Caco-2 (cell line): ENCODE measurements at regions not wholly inside any gene's neighbourhood (a gene's known extent, or its start where the extent isn't known, plus 50 kb on each side); places are given as distances from the start of the nearest gene placed in this dataset.

Source experiments
- BruUV-seq: library from RNA; stranded (reverse); fragments of 400-500 nt; replicated peaks from 2 replicates; lab custom pipeline; 2021; lab: Mats Ljungman, UMichigan
- CTCF ChIA-PET: fragments of 300-600 bp; sonication (Branson Sonifier 250); formaldehyde crosslinking; loops from one replicate; lab custom pipeline; 2022; ENCODE audit warnings: antibody characterized with exemption; lab: Charles Lee
- POLR2A ChIA-PET: fragments of 300-600 bp; sonication (Branson Sonifier 250); formaldehyde crosslinking; loops from one replicate; lab custom pipeline; 2022; ENCODE audit warnings: antibody characterized with exemption; lab: Charles Lee
- DNase-seq, 2 experiments: peaks; one replicate each; pipeline versions ENCODE4 v3.0.0 to v3.0.0-alpha.2; 2020 to 2022
- H3K27me3 ChIP-seq: replicated peaks from 2 replicates; pipeline ENCODE4 v1.6.0; 2011; ENCODE audit warnings: low read length; ENCODE audit not compliant: control insufficient read depth, insufficient read depth
- H3K36me3 ChIP-seq: 2 replicates; pipeline ENCODE4 v1.5.1; 2011; ENCODE audit warnings: low read length; ENCODE audit not compliant: control insufficient read depth, insufficient read depth
- H3K4me1 ChIP-seq: fragments of 250-450 bp; sonication (Bioruptor Pico); 2 replicates; pipeline ENCODE4 v1.5.1; 2020; ENCODE audit warnings: mild to moderate bottlenecking
- H3K4me3 ChIP-seq: 2 replicates; pipeline ENCODE4 v1.5.1; 2011; ENCODE audit warnings: low read depth, mild to moderate bottlenecking, control low read depth, low read length
- H3K9me3 ChIP-seq: fragments of 250-450 bp; sonication (Bioruptor Pico); 2 replicates; pipeline ENCODE4 v1.5.1; 2020; ENCODE audit warnings: mild to moderate bottlenecking, moderate library complexity
- H3K27ac Mint-ChIP-seq: one replicate; pipeline ENCODE4 v1.8.0; 2022; ENCODE audit warnings: mixed read lengths; ENCODE audit not compliant: unreplicated experiment
- H3K27me3 Mint-ChIP-seq: one replicate; pipeline ENCODE4 v1.8.0; 2022; ENCODE audit warnings: mixed read lengths; ENCODE audit not compliant: insufficient read depth, unreplicated experiment
- H3K36me3 Mint-ChIP-seq: one replicate; pipeline ENCODE4 v1.8.0; 2022; ENCODE audit warnings: mild to moderate bottlenecking, mixed read lengths; ENCODE audit not compliant: insufficient read depth, unreplicated experiment
- H3K4me1 Mint-ChIP-seq: one replicate; pipeline ENCODE4 v1.8.0; 2022; ENCODE audit warnings: low read depth, mixed read lengths; ENCODE audit not compliant: unreplicated experiment
- H3K4me3 Mint-ChIP-seq: one replicate; pipeline ENCODE4 v1.8.0; 2022; ENCODE audit warnings: mild to moderate bottlenecking, moderate library complexity, mixed read lengths; ENCODE audit not compliant: unreplicated experiment
- H3K9me3 Mint-ChIP-seq: one replicate; pipeline ENCODE4 v1.8.0; 2022; ENCODE audit warnings: mixed read lengths; ENCODE audit not compliant: unreplicated experiment
- intact Hi-C: fragments of 100-400 bp; cut with micrococcal nuclease; formaldehyde crosslinking; loops from one replicate; pipeline ENCODE4 v1.10.0; 2022; ENCODE audit not compliant: unreplicated experiment
- TF ChIP-seq, protein P1 (sequence below), 2 experiments: fragments of 200-600 bp in 1 of 2; IDR thresholded peaks; 1 replicate in 1 of 2; 2 replicates in 1 of 2; pipeline versions ENCODE4 v1.5.1 to v1.8.0; 2011 to 2022; ENCODE audit warnings: antibody characterized with exemption in 1 of 2, control low read depth in 1 of 2, inconsistent platforms in 1 of 2, low read depth in 1 of 2, low read length in 1 of 2, mild to moderate bottlenecking in 1 of 2, moderate library complexity in 1 of 2; ENCODE audit not compliant: insufficient read depth in 1 of 2, severe bottlenecking in 1 of 2, unreplicated experiment in 1 of 2

DNA sequence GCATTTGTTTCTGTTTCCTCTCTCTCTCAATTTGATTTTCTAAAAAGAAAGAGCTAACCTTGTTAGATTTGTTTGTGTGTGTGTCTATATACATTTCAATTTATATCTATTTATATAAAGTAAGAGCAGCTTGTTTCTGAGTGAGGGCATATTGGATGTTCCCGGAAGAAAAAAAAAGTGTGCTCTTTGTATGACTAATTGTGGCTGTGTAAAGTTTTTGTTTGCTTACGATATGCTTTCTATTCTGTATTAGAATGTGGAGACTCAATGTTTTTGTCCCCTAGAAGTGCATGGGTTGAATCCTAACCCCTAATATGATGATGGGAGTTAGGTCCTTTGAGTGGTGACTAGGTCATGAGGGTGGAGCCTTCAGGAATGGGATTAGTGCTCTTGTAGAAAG lies 66.6 kb upstream of the C1QTNF9B start:
- Mint-ChIP-seq H3K36me3 (no peaks in the 10 kb centered on the region), H3K4me1 (peaks cover 13% of the 10 kb centered on the region), H3K4me3 (no peak overlapping the region), H3K27me3 (no peaks in the 10 kb centered on the region), H3K27ac (no peak overlapping the region), H3K9me3 (no peaks in the 10 kb centered on the region)
- POLR2A ChIA-PET: interaction anchor here (0.6 kb wide), 1 partner anchor 45 kb away, joined by 3 read pairs; no protein-coding TSS in a partner anchor
- Histone ChIP-seq H3K9me3 (no peaks in the 10 kb centered on the region), H3K27me3 (no peaks in the 10 kb centered on the region), H3K36me3 (no peaks in the 10 kb centered on the region), H3K4me1 (peaks cover 13% of the 10 kb centered on the region), H3K4me3 (no peak overlapping the region)
- intact Hi-C loops: no loop called here
- CTCF ChIA-PET: no interaction called here
- TF ChIP-seq, protein P1, sequence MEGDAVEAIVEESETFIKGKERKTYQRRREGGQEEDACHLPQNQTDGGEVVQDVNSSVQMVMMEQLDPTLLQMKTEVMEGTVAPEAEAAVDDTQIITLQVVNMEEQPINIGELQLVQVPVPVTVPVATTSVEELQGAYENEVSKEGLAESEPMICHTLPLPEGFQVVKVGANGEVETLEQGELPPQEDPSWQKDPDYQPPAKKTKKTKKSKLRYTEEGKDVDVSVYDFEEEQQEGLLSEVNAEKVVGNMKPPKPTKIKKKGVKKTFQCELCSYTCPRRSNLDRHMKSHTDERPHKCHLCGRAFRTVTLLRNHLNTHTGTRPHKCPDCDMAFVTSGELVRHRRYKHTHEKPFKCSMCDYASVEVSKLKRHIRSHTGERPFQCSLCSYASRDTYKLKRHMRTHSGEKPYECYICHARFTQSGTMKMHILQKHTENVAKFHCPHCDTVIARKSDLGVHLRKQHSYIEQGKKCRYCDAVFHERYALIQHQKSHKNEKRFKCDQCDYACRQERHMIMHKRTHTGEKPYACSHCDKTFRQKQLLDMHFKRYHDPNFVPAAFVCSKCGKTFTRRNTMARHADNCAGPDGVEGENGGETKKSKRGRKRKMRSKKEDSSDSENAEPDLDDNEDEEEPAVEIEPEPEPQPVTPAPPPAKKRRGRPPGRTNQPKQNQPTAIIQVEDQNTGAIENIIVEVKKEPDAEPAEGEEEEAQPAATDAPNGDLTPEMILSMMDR (IDR thresholded peaks at IDR 0.05; ENCODE audit: insufficient read depth in 1 of 2, low read depth in 1 of 2, low read length in 1 of 2, severe bottlenecking in 1 of 2, unreplicated experiment in 1 of 2): no peak
- no peak for DNase-seq
- BruUV-seq: no TSS peak

DNA sequence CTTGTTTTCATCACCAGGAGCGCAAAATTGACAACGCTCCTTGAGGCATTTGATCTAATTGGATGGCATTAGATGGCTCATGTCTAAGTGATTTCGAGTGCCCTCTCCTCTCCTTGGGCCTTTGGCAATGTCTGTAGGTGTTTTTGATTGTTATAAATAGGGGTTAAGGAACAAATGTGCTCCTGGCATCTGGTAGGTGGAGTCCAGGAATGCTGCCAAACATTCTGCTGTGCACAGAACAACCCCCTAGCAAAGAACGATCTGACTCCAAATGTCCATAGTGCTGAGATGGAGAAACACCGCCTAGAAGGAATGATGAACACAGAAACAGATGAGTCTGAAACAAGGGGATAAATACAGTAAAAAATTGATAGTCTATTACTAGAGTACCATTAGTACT lies 68.0 kb upstream of the C1QTNF9B start:
- BruUV-seq: no TSS peak
- H3K4me3 Mint-ChIP-seq: no peak overlapping the region

DNA sequence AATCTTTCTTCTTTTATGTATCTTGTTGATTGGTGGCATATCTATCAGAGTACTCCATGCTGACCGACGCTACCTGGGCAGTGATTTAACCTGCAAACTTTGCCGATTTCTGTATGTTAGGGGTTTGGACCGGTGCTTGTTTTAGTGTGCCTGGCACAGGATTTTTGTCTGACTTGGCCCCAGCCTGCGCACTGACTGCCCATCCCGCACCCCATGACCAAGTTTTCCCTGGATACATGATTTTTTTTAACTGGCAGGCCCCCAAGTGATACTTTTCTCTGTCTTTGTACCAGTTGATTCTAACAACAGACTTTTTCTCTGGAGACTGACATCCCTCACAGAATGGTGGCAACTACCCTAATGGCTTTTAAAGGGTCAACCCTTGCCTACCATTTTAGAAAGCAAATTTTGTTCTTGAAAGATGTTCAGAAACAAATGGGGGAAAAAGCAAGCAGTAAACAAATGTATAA lies 69.0 kb upstream of the C1QTNF9B start:
- Mint-ChIP-seq H3K4me1 (peaks cover 24% of the 10 kb centered on the region), H3K9me3 (no peaks in the 10 kb centered on the region), H3K36me3 (no peaks in the 10 kb centered on the region), H3K27ac (no peak overlapping the region), H3K4me3 (no peak overlapping the region), H3K27me3 (no peaks in the 10 kb centered on the region)
- Histone ChIP-seq H3K4me1 (peaks cover 31% of the 10 kb centered on the region), H3K4me3 (no peak overlapping the region), H3K9me3 (no peaks in the 10 kb centered on the region), H3K27me3 (no peaks in the 10 kb centered on the region), H3K36me3 (no peaks in the 10 kb centered on the region)
- ChIA-PET POLR2A (no interaction called here), CTCF (no interaction called here)
- intact Hi-C loops: no loop called here
- BruUV-seq: no TSS peak
- TF ChIP-seq, protein P1 (IDR thresholded peaks at IDR 0.05; ENCODE audit: insufficient read depth in 1 of 2, low read depth in 1 of 2, low read length in 1 of 2, severe bottlenecking in 1 of 2, unreplicated experiment in 1 of 2): no peak
- DNase-seq: no peak

More for the DNA sequence above, 68.0 kb upstream of the C1QTNF9B start:
- no peaks in the 10 kb centered on the region for H3K27me3 ChIP-seq
- no peaks in the 10 kb centered on the region for H3K27me3 Mint-ChIP-seq
- DNase-seq: no peak
- H3K4me1 Mint-ChIP-seq: peaks cover 23% of the 10 kb centered on the region
- ChIA-PET CTCF (no interaction called here), POLR2A (no interaction called here)
- TF ChIP-seq, protein P1 (IDR thresholded peaks at IDR 0.05; ENCODE audit: insufficient read depth in 1 of 2, low read depth in 1 of 2, low read length in 1 of 2, severe bottlenecking in 1 of 2, unreplicated experiment in 1 of 2): no peak
- H3K4me3 ChIP-seq: no peak overlapping the region
- H3K9me3 ChIP-seq: no peaks in the 10 kb centered on the region
- no peaks in the 10 kb centered on the region for H3K36me3 ChIP-seq
- H3K4me1 ChIP-seq: peaks cover 27% of the 10 kb centered on the region
- intact Hi-C loops: no loop called here
- H3K36me3 Mint-ChIP-seq: no peaks in the 10 kb centered on the region
- no peak overlapping the region for H3K27ac Mint-ChIP-seq
- H3K9me3 Mint-ChIP-seq: no peaks in the 10 kb centered on the region
